Colonic mucosa (tissue), 4 donors: ENCODE measurements at regions not wholly inside any gene's neighbourhood (a gene's known extent, or its start where the extent isn't known, plus 50 kb on each side); places are given as distances from the start of the nearest gene placed in this dataset.

Source experiments
- DNase-seq: peaks from one replicate; pipeline ENCODE4 v3.0.0-alpha.2; 2020
- H3K27ac ChIP-seq: fragments of 200-600 bp; one replicate; pipeline ENCODE4 v1.8.0; 2021
- H3K27me3 ChIP-seq: fragments of 200-600 bp; one replicate; pipeline ENCODE4 v1.8.0; 2021
- H3K36me3 ChIP-seq: fragments of 200-600 bp; one replicate; pipeline ENCODE4 v1.8.0; 2021
- H3K4me1 ChIP-seq: fragments of 200-600 bp; one replicate; pipeline ENCODE4 v1.8.0; 2021; ENCODE audit warnings: mild to moderate bottlenecking
- H3K4me3 ChIP-seq: fragments of 200-600 bp; one replicate; pipeline ENCODE4 v1.8.0; 2021
- H3K9ac ChIP-seq, 2 donors: one replicate each; pipeline ENCODE4 v1.7.0; 2013; ENCODE audit warnings: control low read depth in 2 of 2, low read depth in 2 of 2, low read length in 2 of 2
- H3K9me3 ChIP-seq: fragments of 200-600 bp; one replicate; pipeline ENCODE4 v1.8.0; 2021
- intact Hi-C: fragments of 100-400 bp; cut with DNase I; formaldehyde crosslinking; loops from one replicate; pipeline ENCODE4 v1.14.1; 2022
- TF ChIP-seq, protein P1 (sequence below): fragments of 200-600 bp; IDR thresholded peaks from one replicate; pipeline ENCODE4 v1.8.0; 2022; ENCODE audit warnings: antibody characterized with exemption, mild to moderate bottlenecking
- donor health status: healthy.
- donor health status: DM: no; HTN: no; CAD: no.
- donor health status: DM: no; HTN: no; CAD: no.

- no peak overlapping the region for H3K9ac ChIP-seq
- no peaks in the 10 kb centered on the region for H3K9me3 ChIP-seq
- H3K36me3 ChIP-seq = no peaks in the 10 kb centered on the region
- no peaks in the 10 kb centered on the region for H3K4me1 ChIP-seq
- intact Hi-C loops = no loop called here
- no peaks in the 10 kb centered on the region for H3K27me3 ChIP-seq
- H3K27ac ChIP-seq = no peak overlapping the region
- TF ChIP-seq, protein P1, sequence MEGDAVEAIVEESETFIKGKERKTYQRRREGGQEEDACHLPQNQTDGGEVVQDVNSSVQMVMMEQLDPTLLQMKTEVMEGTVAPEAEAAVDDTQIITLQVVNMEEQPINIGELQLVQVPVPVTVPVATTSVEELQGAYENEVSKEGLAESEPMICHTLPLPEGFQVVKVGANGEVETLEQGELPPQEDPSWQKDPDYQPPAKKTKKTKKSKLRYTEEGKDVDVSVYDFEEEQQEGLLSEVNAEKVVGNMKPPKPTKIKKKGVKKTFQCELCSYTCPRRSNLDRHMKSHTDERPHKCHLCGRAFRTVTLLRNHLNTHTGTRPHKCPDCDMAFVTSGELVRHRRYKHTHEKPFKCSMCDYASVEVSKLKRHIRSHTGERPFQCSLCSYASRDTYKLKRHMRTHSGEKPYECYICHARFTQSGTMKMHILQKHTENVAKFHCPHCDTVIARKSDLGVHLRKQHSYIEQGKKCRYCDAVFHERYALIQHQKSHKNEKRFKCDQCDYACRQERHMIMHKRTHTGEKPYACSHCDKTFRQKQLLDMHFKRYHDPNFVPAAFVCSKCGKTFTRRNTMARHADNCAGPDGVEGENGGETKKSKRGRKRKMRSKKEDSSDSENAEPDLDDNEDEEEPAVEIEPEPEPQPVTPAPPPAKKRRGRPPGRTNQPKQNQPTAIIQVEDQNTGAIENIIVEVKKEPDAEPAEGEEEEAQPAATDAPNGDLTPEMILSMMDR = no peak
- DNase-seq = no peak
- no peak overlapping the region for H3K4me3 ChIP-seq
Measured at GRCh38 chr1:81071969-81072753, 728.6 kb upstream of the ADGRL2 start.

DNA sequence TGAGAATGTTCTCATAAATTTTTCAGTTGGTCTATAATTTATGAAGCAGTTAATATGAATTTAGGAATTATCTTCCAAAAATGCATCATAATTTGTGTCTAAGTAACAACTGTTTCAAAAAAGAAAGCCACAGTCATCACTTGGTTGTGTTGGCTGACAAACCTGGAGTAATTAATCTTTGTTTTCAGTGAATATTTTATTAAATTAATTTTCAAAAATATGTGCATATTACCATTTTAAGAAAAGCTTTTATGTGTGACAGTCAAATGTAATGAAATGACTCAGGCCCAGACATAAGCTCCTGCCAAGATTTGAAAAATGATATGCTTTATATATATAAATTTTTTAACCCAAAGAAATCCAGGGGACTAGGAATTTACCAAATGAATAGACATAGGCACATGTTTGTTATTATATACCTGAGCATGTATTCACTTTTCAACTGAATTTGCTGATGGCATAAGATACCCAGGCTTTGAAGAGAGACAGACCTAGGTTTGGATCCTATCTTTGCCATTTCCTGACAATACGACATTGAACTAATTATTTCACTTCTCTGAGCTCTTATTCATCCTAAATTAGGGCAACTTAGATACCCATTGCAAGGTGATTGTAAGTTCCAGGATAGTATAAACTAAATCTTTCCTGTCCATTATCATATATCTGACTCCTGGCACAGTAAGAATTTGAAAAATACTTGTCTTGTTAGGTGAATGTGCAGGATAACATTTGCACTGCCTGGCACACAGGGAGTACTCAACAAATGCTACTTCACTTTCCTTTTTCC is 729.5 kb upstream of the ADGRL2 start:
- Histone ChIP-seq H3K27me3 (no peaks in the 10 kb centered on the region), H3K4me3 (no peak overlapping the region), H3K9ac (no peak overlapping the region), H3K4me1 (no peaks in the 10 kb centered on the region), H3K9me3 (no peaks in the 10 kb centered on the region), H3K36me3 (no peaks in the 10 kb centered on the region), H3K27ac (no peak overlapping the region)
- TF ChIP-seq, protein P1 = no peak
- intact Hi-C loops = no loop called here
- DNase-seq = no peak

GRCh38 chr1:81069856-81070255 is 730.9 kb upstream of the ADGRL2 start:
- Histone ChIP-seq H3K9ac (no peak overlapping the region), H3K27me3 (no peaks in the 10 kb centered on the region), H3K4me1 (no peaks in the 10 kb centered on the region), H3K36me3 (no peaks in the 10 kb centered on the region), H3K27ac (no peak overlapping the region), H3K4me3 (no peak overlapping the region), H3K9me3 (no peaks in the 10 kb centered on the region)
- intact Hi-C loops = no loop called here
- TF ChIP-seq, protein P1 = no peak
- DNase-seq = no peak

- TF ChIP-seq, protein P1 = no peak
- DNase-seq = no peak
- Histone ChIP-seq H3K4me3 (no peak overlapping the region), H3K27ac (no peak overlapping the region), H3K27me3 (no peaks in the 10 kb centered on the region), H3K36me3 (no peaks in the 10 kb centered on the region), H3K9ac (no peak overlapping the region), H3K9me3 (no peaks in the 10 kb centered on the region), H3K4me1 (no peaks in the 10 kb centered on the region)
- intact Hi-C loops = no loop called here
Measured at GRCh38 chr1:81068726-81069125, 732.0 kb upstream of the ADGRL2 start.

GRCh38 chr1:81053826-81054225 is 746.9 kb upstream of the ADGRL2 start:
- no peaks in the 10 kb centered on the region for H3K9me3 ChIP-seq
- TF ChIP-seq, protein P1 = no peak
- no peak for DNase-seq
- intact Hi-C loops = no loop called here
- H3K27me3 ChIP-seq = no peaks in the 10 kb centered on the region
- no peak overlapping the region for H3K27ac ChIP-seq
- H3K4me3 ChIP-seq = no peak overlapping the region
- no peaks in the 10 kb centered on the region for H3K4me1 ChIP-seq
- H3K36me3 ChIP-seq = no peaks in the 10 kb centered on the region
- H3K9ac ChIP-seq = no peak overlapping the region
